Stimulated activated CD4-positive, alpha-beta T cell treated with anti-CD3 and anti-CD28 coated beads, Interleukin-1b, Interleukin-23, amount 100 ng/mL, for 4 hours (primary cell): ENCODE measurements at regions not wholly inside any gene's neighbourhood (a gene's known extent, or its start where the extent isn't known, plus 50 kb on each side); places are given as distances from the start of the nearest gene placed in this dataset.
"Not testable (repeated sequence)": the region's sequence is repeated elsewhere in the genome, so short reads cannot be mapped to it uniquely, and the experiment has no call there.

Experiments used
- DNase-seq, 2 donors: peaks; one replicate each; pipeline ENCODE4 v3.0.0-alpha.2; 2020; ENCODE audit warnings: low read depth in 2 of 2

DNA sequence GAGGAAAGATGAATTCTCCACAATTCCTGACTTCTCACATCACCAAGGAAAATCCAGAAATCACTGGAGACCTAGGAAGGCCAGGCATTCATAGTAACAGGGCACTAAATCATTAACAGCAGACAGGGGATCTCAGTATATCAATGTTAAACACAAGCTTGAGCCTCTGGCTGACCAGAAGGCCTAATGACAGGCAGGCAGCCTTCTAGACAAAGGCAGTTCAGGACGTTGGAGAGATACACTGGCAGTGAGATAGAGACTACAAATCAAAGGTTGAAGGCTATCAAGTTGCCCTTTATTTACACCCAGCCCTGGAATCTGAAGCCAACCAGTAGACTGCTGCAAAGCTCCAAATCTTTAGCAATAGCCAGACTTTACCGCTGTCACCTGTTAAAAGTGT is 422.8 kb upstream of the CCL2 start:
- no peak for DNase-seq

DNA sequence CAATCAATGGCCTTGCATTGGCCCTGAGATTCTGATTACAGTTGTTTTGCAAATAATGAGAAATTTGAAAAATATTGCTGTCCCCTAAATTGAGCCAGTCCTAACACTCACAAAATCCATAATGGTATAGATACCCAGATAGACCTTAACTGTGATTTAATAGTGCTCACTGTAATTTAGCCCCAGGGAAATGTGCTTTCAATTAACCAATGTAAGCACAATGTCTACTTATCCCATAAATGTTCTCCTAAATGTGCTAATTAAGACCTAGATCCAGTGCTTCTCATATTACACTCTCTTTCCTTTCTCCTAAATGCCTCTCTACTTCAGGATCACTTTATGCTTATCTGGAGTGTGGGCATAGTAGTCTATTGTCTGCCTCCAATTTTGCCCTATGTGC is 417.8 kb upstream of the CCL2 start:
- no peak for DNase-seq

DNA sequence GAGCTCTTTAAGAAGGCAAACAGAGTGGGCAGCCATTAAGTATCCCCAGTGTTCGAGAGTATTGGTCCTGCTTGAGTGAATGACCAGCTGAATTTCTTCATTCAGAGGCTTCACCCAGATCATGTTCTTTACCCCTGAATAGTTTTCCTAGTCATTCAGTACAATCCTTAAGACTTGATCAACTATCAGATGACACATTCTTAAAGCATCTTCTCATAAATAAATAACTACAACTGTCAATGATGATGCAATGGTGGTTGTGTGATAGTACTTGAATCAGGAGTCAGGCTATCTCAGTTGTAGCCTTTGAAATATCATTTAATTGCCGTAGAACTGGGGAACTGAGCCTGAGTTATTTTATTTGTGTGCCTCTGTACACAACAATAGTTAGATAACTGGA is 416.8 kb upstream of the CCL2 start:
- no peak for DNase-seq

DNA sequence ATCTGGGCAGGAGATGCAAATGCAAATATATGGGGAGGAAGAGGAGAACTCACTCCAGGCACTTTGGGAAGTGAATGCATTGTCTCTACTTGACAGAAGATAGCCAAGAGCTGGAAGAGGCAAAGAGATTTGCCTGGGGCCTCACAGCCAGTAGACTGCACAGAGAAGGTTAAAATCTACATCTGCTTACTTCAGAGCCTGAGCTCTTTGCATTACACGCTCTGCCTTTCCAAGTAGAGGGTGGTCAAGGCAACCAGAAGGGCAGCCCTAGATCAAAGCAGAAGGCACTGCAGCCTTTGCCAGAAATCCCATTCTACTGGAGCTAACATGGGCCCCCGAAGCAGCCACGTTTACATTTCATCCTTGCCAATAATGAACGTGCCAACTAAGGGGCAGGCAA is 407.2 kb upstream of the CCL2 start:
- DNase-seq, result no peak

DNA sequence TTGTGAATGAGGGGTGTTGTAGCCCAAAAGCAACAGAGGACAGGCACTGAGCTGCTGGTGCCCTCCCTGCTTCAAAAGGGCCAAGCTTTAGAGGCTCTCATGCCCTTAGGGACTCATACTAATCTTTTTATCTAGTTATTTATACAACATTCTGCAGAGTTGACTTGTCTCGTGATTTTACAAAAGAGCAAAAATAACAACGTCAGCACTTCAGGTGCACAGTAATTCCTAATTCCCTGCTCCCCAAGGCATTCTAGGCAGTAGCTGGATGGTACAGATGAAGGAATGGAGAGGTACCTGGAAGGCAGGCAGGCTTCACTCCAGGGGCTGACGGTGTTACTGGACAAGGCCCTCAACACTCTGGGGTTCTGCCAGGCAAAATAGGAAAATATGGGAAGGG is 406.7 kb upstream of the CCL2 start:
- no peak for DNase-seq

DNA sequence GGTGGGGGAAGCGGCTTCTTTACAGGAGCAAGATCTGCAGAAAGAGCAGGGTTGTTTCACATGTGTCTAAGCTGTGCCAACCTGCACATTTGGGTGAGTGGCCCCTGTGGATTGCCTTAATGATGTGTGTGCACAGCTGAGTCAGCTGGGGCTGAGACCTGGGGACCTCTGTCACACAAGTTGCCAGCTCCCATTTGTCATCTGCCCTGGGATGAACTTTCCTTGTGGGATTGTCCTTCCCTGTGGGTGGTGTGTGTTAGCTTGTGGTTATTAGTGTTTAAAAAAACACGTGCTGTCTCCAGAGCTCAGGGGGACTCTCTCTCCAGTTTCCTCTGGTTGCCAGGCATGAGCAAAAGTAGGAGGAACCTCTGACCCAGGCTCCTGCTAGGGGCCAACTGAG is 400.5 kb upstream of the CCL2 start:
- no peak for DNase-seq

DNA sequence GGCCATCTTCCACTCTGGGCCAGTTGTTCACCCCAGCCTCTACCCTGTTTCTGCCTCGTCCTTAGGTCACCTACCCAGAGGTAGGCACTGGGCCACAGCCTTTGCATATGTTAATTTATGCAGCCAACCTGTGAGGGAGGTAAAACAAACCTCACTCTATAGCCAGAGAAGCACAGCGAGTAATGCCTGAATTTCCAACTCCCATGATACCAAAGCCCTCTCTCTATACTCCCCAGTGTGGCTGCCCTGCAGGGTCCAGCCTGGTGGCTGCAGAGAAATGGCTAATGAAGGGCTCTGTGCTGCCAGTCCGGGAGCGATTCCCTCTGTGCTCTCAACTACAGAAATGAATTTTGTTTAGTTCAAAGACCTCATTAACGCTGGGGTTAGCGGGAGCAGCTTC is 397.0 kb upstream of the CCL2 start:
- DNase-seq, result no peak

DNA sequence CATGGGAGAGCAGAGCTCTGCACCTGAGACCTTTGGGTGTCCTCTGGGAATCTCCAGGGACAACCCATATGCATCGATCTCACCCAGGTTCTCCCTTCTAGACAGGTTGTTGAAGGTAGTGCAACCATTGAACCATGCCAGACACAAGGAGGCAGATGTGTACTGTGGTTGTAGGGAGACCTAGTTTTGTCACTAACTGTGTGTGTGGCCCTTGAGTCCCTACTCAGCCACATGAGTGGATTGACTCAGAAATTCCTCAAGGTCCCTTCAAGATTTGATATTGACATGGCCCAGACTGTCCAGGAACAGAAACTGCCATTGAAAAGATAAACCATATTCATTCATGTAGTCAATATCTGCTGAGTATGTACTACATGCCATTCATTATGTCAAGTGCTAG is 396.4 kb upstream of the CCL2 start:
- no peak for DNase-seq

DNA sequence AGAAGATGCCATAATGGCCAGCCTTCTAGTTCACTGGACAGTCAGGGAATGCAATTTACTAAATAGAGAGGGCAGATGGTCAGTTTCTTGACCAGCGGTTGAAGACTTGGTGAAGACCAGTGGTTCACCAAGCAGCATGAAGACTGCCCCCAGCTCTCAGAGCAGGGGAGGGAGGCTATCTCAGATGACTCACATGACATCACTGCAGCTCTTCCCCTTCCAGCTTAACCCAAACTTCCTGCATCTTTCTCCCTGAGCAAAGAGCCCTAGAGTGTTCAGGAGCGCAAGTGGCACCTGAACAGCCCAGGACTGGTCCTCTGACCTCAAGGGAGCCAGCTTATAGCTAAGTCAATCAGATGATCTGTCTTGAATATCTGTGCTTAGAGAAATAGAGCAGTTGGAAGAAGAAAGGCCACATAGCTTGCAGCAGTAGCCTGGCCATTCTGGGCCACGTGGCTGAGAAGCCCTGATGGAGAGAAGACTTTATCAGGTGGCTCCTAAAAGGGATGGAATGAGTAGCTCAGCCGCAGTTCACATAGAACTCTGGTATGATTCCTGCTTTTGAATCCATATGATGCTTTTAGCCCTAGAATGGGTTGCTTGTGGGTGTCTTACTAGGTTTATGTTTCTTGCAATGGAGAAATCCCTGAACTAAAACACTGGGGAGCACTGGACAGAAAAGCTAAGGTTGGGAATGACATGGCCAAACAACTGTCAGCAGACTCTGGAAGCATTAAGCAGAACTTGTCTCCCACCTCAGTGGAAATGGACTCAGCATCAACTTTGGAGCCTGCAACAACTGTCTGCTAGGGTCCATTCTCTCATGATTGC is 392.1 kb upstream of the CCL2 start:
- DNase-seq, result no peak

DNA sequence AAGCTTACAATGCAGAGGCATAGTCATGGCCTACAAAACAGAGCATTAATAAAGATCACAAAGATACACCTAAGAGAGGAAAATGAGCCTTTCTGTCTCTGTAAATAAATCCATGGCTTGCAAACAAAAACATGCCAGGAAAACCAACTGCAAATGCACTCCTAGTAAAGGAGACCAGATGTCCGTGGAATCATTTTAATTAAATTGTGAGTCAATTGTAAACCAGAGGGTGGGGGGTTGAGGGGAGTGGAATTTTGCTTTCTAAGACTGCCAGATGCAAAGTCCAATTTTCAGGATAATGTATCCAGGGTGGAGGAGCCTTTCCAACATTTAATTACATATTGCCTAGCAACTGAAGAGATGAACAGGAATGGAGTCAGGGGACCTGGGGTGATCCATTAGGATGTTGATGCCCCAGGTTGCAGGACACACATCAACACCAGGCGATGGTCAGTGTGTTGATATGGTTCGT is 390.3 kb upstream of the CCL2 start:
- no peak for DNase-seq

DNA sequence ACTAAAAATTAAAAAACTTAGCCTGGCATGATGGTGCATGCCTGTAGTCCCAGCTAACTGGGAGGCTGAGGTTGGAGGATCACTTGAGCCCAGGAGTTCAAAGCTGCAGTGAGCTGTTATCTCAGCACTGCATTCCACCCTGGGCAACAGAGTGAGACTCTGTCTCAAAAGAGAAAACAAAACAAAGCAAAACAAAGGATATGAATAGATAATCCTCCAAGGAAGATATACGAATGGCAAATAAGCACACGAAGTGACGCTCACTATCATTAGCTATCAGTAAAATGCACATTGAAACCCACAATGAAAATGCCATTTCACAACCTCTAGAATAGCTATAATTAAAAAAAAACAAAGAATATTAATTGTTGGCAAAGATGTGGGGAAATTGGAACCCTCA is 386.2 kb upstream of the CCL2 start:
- no peak for DNase-seq

DNA sequence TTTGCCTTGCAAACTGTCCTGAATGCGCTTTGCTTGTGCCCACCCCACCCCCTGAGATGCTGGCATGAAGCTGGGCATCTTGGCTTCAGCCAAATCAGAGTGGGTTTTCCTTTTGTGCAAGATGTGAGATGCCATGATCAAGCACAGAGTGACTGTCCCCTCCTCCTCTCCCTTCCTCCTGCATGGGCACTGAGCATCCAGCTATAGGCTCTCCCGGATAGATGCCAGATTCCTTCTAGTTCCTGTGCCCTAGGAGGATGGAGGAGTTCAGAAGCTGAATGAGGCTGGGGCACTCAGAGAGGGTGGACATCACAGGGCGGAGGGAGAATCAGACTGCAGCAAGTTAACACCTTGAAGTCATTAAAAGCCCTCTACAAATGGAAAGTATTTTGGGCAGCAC is 384.1 kb upstream of the CCL2 start:
- no peak for DNase-seq

DNA sequence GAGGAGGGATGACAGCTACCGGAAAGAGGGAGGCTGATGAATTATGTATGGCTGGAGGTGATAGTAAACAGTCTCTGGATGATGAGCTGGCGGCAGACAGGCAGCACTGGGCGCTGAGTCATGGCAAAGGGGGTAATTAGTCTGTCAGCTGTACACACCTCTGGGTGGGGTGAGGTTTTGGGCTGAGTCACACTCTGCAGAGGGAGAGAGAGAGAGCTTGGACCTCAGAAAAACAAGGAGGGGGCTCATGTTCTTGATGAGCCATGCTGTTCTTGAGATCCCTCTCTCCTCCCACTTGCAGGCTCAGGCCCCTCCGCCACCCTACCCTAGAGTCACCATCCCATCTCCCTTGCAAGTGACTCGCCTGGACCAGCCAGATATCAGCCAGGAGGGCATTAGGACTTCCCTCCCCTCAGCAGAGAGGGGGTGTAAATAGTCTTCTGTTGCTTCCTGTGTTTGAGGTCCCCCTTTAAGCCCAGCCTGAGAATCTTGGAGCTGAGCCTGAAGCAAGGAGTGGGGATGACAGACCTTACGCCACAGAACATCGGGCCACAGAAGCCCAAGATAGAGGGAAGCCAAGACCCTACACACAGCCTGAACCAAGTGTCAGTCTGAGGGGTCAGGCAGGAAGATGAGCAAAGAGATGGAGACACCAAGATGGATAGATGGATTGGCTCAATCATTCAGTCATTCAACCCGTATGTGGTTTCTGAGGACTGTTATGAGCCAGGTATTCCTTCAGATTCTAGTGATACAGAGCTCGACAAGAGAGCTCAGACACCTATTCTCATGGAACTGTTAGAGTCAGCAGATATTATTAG is 383.2 kb upstream of the CCL2 start:
- no peak for DNase-seq

DNA sequence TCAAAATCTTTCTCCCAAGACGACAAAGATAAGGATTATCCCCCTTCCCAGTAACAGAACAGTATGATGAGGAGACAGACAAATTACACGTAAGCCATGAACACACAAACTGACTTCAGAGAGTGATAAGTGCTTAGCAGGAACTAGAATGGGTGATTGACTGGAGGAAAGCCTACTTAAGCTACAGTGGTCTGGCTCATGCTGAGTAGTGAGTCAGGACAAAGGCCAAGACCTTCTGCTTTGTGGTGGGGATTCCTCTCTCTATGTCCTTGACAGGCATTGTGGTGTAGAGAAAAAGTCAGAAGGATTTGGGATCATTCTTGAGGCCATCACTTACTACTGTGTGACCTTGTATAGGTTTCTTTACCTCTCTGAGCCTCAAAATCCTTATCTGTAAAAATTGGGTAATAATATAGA is 381.9 kb upstream of the CCL2 start:
- DNase-seq, result no peak

DNA sequence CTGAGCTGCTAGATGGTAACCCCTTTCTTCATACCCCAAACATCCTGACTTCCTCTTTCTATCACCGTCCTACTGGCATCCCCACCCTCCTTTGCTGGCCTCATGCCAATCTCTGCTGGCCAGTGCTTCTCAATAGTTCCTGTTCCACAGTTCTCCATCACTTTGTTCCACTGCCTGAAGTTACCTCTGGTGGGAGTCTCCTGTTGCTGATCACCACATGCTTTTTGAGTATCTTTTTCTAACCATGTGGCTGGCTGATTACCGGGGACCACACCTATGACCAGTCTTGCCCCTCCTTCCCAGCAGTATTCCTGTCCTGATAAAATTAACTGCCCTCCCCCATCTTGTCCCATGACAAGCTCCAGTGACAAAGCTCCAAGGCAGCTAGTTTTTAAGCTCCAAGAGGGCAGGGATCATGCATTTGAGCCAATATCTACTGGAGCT is 380.4 kb upstream of the CCL2 start:
- no peak for DNase-seq

DNA sequence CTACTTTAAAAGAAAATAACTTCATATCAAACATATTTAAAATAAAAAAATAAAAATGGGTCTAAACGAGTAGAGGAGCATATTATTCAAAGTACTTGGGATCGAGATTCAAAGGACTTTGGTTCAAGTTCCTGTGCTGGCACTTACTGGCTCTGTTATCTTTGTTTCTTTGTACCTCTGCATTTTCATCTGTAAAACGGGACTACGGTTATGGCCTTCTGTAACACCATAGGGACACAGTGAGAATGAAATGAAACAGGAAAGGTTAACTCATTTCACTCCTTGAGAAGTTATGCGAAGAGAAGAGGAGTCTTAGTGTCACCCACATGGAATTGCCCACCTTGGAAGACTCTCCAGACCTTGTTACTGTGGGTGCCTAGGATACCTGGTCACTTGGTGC is 379.1 kb upstream of the CCL2 start:
- no peak for DNase-seq

DNA sequence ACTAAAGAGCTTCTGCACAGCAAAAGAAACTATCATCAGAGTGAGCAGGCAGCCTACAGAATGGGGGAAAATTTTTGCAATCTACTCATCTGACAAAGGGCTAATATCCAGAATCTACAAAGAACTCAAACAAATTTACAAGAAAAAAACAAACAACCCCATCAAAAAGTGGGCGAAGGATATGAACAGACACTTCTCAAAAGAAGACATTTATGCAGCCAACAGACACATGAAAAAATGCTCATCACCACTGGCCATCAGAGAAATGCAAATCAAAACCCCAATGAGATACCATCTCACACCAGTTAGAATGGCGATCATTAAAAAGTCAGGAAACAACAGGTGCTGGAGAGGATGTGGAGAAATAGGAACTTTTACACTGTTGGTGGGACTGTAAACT is 372.8 kb upstream of the CCL2 start:
- DNase-seq, result not testable (repeated sequence)

DNA sequence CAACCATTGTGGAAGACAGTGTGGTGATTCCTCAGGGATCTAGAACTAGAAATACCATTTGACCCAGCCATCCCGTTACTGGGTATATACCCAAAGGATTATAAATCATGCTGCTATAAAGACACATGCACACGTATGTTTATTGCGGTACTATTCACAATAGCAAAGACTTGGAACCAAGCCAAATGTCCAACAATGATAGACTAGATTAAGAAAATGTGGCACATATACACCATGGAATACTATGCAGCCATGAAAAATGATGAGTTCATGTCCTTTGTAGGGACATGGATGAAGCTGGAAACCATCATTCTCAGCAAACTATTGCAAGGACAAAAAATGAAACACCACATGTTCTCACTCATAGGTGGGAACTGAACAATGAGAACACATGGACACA is 372.4 kb upstream of the CCL2 start:
- DNase-seq, result not testable (repeated sequence)

DNA sequence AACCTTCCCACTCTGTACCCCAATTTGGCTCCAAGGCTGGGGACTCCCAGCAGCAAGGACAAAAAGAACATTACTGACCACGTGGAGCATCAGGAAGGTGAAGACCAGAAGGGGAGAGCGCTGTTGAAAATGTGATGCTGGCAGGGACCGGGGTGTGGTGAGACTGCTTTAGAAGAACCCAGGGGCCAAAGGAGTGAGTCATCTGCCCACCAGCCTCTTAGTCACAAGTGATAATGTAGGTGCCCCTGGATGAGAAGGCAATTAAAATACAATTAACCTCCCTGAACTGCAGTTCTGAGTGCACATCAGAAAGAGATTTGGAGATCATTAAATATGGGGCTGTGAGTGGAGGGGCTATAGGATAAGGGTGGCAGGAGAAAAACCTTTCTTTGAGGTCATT is 366.6 kb upstream of the CCL2 start:
- no peak for DNase-seq

DNA sequence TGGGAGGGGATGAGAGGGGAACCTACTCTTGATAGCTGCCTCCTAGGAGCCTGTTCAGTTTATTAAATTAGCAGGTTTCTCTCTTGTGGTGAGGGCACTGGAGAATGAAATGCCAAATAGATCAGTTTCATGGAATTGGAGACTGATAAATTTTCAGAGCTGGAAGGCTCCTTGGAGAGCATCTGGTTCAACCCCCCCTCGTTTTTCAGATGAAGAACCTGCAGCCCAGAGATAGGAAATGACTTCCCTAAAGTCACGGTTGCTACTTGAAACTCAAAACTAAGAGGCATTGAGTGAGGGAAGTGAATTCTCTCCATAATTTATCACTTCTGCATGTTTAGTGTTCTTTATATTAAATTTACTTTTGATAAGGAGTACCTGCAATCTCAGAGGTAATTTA is 366.0 kb upstream of the CCL2 start:
- DNase-seq, result no peak

DNA sequence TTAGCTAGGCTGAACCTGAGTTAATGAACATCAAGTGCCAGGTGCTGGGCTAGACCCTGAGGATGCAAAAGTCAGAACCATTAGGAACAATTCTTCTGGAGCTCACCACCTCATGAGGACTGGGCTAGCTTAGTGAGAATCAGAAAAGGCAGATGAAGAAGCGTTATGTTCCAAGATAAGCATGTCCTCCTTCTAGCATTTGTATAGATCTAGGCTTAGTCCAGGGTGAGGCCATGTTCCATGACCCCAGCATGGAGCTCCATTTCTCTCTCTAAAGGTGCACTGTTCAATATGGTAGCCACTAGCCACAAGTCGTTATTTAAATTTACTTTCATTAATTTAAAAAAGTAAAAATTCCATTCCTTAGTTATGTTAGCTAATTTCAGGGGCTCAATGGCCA is 365.3 kb upstream of the CCL2 start:
- no peak for DNase-seq

DNA sequence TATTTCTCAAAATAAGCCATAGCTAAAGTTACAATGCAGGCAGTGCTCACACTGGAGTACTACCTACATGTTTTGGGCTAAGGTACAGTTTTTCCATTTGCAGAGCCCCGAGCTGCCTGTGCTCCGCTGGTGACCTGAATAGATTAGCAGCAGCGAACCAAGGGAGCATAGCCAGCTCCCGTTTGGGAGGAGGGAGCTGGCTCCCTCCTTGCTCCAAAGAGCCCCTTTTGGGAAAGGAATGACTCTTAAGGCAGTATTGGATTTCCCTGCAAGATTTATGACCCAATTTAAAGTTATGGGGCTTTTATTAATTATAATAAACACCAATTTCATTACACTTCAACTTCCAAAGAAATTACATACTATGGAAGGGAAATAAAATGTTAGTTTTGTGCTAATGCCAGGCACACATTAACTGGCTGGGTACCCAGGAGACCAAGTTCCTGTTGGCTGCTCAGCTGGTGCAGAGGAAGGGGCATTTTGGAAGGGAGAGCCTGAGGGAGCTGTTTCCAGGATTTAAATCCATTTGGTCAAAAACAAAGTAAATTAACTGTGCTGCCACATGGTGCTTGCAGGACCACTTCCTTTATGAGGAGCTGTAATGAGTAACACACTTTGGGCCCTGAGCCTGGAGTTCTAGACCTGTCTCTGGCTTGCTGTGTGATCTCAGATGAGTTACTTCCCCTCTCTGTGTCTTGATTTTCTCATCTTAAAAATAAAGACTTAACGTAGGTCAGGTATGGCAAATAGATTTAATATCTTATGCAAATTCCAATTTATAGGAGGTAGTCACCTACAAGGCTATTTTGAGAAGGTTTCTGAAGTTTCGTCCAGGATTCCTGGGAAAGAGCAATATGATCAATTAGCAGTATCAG is 362.1 kb upstream of the CCL2 start:
- DNase-seq, result no peak
